ENCODE measurements at regions not wholly inside any gene's neighbourhood (a gene's known extent, or its start where the extent isn't known, plus 50 kb on each side); places are given as distances from the start of the nearest gene placed in this dataset.

- DNase-seq (no peak), ATAC-seq (ENCODE audit: poor library complexity) (no peak)
- no peak overlapping the region for H3K27ac ChIP-seq (ENCODE audit: low read depth in 1 of 2, low read length in 2 of 2)
- ChIA-PET POLR2A (no interaction called here), CTCF (no interaction called here)
- intact Hi-C loops (cut with DNase I, micrococcal nuclease) = no loop called here
- H3K36me3 ChIP-seq (ENCODE audit: insufficient read depth, low read length) = no peaks in the 10 kb centered on the region
- H3K4me3 ChIP-seq (ENCODE audit: low read length) = no peak overlapping the region
- H3K27ac Mint-ChIP-seq = no peak overlapping the region
- peaks cover 3% of the 10 kb centered on the region for H3K9me3 Mint-ChIP-seq
- no peaks in the 10 kb centered on the region for H3K9me3 ChIP-seq (ENCODE audit: control insufficient read depth in 1 of 2, insufficient read depth in 1 of 2, low read length in 2 of 2)
- H3K4me1 Mint-ChIP-seq (ENCODE audit: low read depth) = no peaks in the 10 kb centered on the region
- no peaks in the 10 kb centered on the region for H3K27me3 Mint-ChIP-seq
- no peaks in the 10 kb centered on the region for H3K27me3 ChIP-seq (ENCODE audit: control insufficient read depth in 1 of 2, insufficient read depth in 2 of 2, low read length in 2 of 2)
- no peaks in the 10 kb centered on the region for H3K4me1 ChIP-seq (ENCODE audit: insufficient read depth, low read length)
- no peaks in the 10 kb centered on the region for H3K36me3 Mint-ChIP-seq (ENCODE audit: low read depth)
- TF ChIP-seq, protein P1, sequence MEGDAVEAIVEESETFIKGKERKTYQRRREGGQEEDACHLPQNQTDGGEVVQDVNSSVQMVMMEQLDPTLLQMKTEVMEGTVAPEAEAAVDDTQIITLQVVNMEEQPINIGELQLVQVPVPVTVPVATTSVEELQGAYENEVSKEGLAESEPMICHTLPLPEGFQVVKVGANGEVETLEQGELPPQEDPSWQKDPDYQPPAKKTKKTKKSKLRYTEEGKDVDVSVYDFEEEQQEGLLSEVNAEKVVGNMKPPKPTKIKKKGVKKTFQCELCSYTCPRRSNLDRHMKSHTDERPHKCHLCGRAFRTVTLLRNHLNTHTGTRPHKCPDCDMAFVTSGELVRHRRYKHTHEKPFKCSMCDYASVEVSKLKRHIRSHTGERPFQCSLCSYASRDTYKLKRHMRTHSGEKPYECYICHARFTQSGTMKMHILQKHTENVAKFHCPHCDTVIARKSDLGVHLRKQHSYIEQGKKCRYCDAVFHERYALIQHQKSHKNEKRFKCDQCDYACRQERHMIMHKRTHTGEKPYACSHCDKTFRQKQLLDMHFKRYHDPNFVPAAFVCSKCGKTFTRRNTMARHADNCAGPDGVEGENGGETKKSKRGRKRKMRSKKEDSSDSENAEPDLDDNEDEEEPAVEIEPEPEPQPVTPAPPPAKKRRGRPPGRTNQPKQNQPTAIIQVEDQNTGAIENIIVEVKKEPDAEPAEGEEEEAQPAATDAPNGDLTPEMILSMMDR (IDR thresholded peaks at IDR 0.05) = no peak
- H3K4me3 Mint-ChIP-seq = no peak overlapping the region
Observed at GRCh38 chr5:155313518-155313917, 300.0 kb downstream of the KIF4B start.

DNA sequence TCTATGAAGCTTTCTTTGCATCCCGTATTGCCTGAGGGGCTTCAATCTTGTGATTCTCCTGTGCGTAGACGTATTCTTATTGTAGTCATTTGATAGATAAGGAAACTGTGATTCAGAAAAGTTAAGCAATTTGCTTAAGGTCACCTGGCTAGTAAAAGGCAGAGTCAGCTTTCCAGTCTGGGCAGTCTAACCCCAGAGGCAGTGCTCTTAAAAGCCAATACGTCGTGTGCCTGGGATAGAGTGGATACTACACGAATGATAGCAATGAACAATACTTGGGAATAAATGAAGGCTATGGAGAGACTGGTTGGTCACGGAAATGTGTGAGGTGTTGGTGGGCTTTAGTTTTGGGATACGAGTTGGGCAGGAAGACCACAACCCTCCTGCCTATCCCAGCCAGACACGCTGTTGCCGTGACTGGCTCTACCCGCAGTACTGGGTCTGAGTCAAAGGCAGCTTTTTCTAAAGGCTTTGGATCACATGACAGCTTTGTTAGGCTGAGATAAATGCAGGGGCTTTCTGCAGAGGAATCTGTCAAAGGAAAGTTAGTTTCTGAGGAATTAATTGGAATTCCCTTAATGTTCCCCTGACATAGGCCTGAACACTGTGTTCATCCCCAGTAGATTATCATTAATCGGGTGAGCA lies 302.6 kb downstream of the KIF4B start:
- TF ChIP-seq, protein P1 (IDR thresholded peaks at IDR 0.05) = no peak
- Histone ChIP-seq H3K4me3 (ENCODE audit: low read length) (no peak overlapping the region), H3K27ac (ENCODE audit: low read depth in 1 of 2, low read length in 2 of 2) (no peak overlapping the region), H3K9me3 (ENCODE audit: control insufficient read depth in 1 of 2, insufficient read depth in 1 of 2, low read length in 2 of 2) (no peaks in the 10 kb centered on the region), H3K36me3 (ENCODE audit: insufficient read depth, low read length) (no peaks in the 10 kb centered on the region), H3K4me1 (ENCODE audit: insufficient read depth, low read length) (no peaks in the 10 kb centered on the region), H3K27me3 (ENCODE audit: control insufficient read depth in 1 of 2, insufficient read depth in 2 of 2, low read length in 2 of 2) (no peaks in the 10 kb centered on the region)
- DNase-seq = no peak
- Mint-ChIP-seq H3K27ac (no peak overlapping the region), H3K9me3 (peaks cover 8% of the 10 kb centered on the region), H3K27me3 (no peaks in the 10 kb centered on the region), H3K4me3 (no peak overlapping the region), H3K4me1 (ENCODE audit: low read depth) (no peaks in the 10 kb centered on the region), H3K36me3 (ENCODE audit: low read depth) (no peaks in the 10 kb centered on the region)
- CTCF ChIA-PET = no interaction called here
- intact Hi-C loops (cut with DNase I, micrococcal nuclease) = no loop called here
- ATAC-seq (ENCODE audit: poor library complexity) = no peak
- POLR2A ChIA-PET = no interaction called here

DNA sequence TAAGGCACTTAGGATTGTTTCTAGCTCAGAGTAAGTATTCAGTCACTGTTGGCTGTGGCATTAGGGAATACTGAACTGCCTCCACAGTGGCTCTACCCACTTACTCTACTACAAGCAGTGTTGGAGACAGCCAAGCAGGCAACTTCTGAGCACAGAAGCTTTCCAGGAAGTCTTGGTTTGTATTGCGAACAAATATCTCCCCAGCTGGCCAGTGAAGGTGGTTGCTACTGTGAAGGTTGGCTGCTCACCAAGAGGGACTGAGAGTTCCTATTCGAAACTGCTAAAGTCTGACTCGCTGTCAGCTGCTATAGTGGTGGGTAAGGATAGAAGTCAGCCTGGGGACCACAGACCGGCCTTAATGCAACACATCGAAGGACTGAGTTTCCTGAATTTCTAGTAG lies 319.1 kb downstream of the KIF4B start:
- Histone ChIP-seq H3K4me1 (ENCODE audit: insufficient read depth, low read length) (no peaks in the 10 kb centered on the region), H3K27me3 (ENCODE audit: control insufficient read depth in 1 of 2, insufficient read depth in 2 of 2, low read length in 2 of 2) (no peaks in the 10 kb centered on the region), H3K4me3 (ENCODE audit: low read length) (no peak overlapping the region), H3K9me3 (ENCODE audit: control insufficient read depth in 1 of 2, insufficient read depth in 1 of 2, low read length in 2 of 2) (no peaks in the 10 kb centered on the region), H3K36me3 (ENCODE audit: insufficient read depth, low read length) (no peaks in the 10 kb centered on the region), H3K27ac (ENCODE audit: low read depth in 1 of 2, low read length in 2 of 2) (no peak overlapping the region)
- ChIA-PET CTCF (no interaction called here), POLR2A (no interaction called here)
- DNase-seq (no peak), ATAC-seq (ENCODE audit: poor library complexity) (no peak)
- H3K27ac Mint-ChIP-seq = no peak overlapping the region
- no peaks in the 10 kb centered on the region for H3K4me1 Mint-ChIP-seq (ENCODE audit: low read depth)
- no peaks in the 10 kb centered on the region for H3K36me3 Mint-ChIP-seq (ENCODE audit: low read depth)
- no peak overlapping the region for H3K4me3 Mint-ChIP-seq
- H3K9me3 Mint-ChIP-seq = no peaks in the 10 kb centered on the region
- TF ChIP-seq, protein P1 (IDR thresholded peaks at IDR 0.05) = no peak
- intact Hi-C loops (cut with DNase I, micrococcal nuclease) = no loop called here
- H3K27me3 Mint-ChIP-seq = no peaks in the 10 kb centered on the region
